Osteoblast (primary cell): ENCODE measurements at regions not wholly inside any gene's neighbourhood (a gene's known extent, or its start where the extent isn't known, plus 50 kb on each side); places are given as distances from the start of the nearest gene placed in this dataset.

ENCODE experiments used
- DNase-seq: peaks from one replicate; pipeline ENCODE4 v3.0.0; 2011; ENCODE audit warnings: low spot score, mixed read lengths; ENCODE audit not compliant: insufficient read length; ENCODE audit errors: missing footprints
- H2AFZ ChIP-seq: 2 replicates; pipeline ENCODE4 v1.6.0; 2011; ENCODE audit warnings: mild to moderate bottlenecking, low read length
- H3K27ac ChIP-seq: 2 replicates; pipeline ENCODE4 v1.5.1; 2011; ENCODE audit warnings: mild to moderate bottlenecking, low read depth, low read length, moderate library complexity
- H3K27me3 ChIP-seq: 2 replicates; pipeline ENCODE4 v1.6.0; 2012; ENCODE audit warnings: mild to moderate bottlenecking, control low read depth, inconsistent platforms, low read length, moderate library complexity; ENCODE audit not compliant: insufficient read depth
- H3K36me3 ChIP-seq: 2 replicates; pipeline ENCODE4 v1.5.1; 2011; ENCODE audit warnings: mild to moderate bottlenecking, low read length, control low read depth, moderate library complexity; ENCODE audit not compliant: insufficient read depth
- H3K4me1 ChIP-seq: 2 replicates; pipeline ENCODE4 v1.5.1; 2011; ENCODE audit warnings: mild to moderate bottlenecking, low read length, control low read depth, moderate library complexity; ENCODE audit not compliant: insufficient read depth
- H3K4me2 ChIP-seq: 2 replicates; pipeline ENCODE4 v1.6.0; 2011; ENCODE audit warnings: mild to moderate bottlenecking, low read length; ENCODE audit not compliant: insufficient read depth
- H3K4me3 ChIP-seq: fragments of 200-600 bp; sonication (generic); 3 replicates; pipeline ENCODE4 v1.5.1; 2012; ENCODE audit warnings: mild to moderate bottlenecking, low read length, inconsistent platforms; ENCODE audit not compliant: insufficient read depth
- H3K79me2 ChIP-seq: 2 replicates; pipeline ENCODE4 v1.6.0; 2012; ENCODE audit warnings: mild to moderate bottlenecking, low read length, control low read depth, inconsistent platforms; ENCODE audit not compliant: insufficient read depth
- H3K9me3 ChIP-seq: 2 replicates; pipeline ENCODE4 v1.5.1; 2011; ENCODE audit warnings: low read depth, low read length, control low read depth
- H4K20me1 ChIP-seq: 2 replicates; pipeline ENCODE4 v1.6.0; 2012; ENCODE audit warnings: mild to moderate bottlenecking, low read length, control low read depth; ENCODE audit not compliant: insufficient read depth
- TF ChIP-seq, protein P1 (sequence below): IDR thresholded peaks from 2 replicates; pipeline ENCODE4 v1.5.1; 2011; ENCODE audit warnings: mild to moderate bottlenecking, low read depth, low read length, moderate library complexity; ENCODE audit errors: extremely low read depth

DNA sequence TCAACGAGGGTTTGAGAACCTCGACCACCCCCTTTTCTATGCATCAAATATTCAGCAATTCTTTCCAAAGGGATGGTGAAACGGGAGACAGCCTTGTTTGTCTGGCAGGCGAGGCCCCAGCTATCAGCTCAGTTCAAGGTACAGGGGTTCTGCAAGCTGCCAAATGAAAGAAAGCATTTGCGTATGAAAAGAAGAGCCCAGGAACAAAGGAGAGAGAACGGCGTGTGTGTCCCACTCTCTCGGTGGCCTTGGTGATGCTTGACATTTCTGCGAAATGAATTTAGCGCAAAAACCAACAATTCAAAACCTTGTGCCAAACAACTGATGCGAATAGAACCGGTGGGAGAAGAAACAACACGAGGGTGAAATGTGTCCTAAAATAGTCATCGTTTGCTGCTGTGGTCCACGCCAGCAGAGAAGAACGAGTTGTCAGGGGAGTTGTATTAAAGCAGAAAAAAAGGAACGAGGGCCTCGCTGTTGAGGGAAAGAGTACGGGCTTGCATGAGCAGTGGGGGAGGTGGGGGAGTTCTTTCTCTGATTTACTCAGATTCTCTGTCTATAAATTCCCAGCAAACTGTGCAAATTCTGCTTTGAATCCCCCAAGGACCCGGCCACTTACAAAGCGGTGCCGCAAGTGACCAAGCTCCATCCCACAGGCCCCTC is 97.7 kb downstream of the TMEM130 start:
- Histone ChIP-seq H3K4me2 (peak overlapping the region; percentile 53), H3K79me2 (no peaks in the 10 kb centered on the region), H3K27ac (no peak overlapping the region), H3K36me3 (no peaks in the 10 kb centered on the region), H3K4me3 (no peak overlapping the region), H3K9me3 (no peaks in the 10 kb centered on the region), H4K20me1 (no peaks in the 10 kb centered on the region), H2AFZ (no peak overlapping the region), H3K4me1 (peaks cover 8% of the 10 kb centered on the region), H3K27me3 (peaks cover 27% of the 10 kb centered on the region)
- TF ChIP-seq, protein P1, sequence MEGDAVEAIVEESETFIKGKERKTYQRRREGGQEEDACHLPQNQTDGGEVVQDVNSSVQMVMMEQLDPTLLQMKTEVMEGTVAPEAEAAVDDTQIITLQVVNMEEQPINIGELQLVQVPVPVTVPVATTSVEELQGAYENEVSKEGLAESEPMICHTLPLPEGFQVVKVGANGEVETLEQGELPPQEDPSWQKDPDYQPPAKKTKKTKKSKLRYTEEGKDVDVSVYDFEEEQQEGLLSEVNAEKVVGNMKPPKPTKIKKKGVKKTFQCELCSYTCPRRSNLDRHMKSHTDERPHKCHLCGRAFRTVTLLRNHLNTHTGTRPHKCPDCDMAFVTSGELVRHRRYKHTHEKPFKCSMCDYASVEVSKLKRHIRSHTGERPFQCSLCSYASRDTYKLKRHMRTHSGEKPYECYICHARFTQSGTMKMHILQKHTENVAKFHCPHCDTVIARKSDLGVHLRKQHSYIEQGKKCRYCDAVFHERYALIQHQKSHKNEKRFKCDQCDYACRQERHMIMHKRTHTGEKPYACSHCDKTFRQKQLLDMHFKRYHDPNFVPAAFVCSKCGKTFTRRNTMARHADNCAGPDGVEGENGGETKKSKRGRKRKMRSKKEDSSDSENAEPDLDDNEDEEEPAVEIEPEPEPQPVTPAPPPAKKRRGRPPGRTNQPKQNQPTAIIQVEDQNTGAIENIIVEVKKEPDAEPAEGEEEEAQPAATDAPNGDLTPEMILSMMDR: no peak
- peak; percentile 30 for DNase-seq

DNA sequence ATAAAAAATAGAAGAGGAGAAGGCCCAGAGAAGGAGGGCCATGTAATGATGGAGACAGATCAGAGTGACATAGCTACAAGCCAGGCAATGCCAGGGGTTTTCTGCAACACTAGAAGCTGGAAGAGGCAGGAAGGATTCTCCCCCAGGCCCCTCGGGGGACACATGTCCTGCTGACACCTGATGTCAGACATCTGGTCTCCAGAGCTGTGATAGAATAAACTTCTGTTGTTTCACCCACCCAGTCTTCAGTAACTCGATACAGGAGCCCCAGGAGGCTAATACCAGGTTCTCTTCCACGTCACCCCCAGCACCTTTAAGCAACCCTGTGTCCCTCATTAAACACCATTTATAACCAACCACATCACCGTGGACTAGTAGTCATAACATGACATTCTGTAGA is 94.9 kb downstream of the TMEM130 start:
- Histone ChIP-seq H3K27me3 (peaks cover 27% of the 10 kb centered on the region), H3K4me3 (no peak overlapping the region), H3K79me2 (no peaks in the 10 kb centered on the region)

DNA sequence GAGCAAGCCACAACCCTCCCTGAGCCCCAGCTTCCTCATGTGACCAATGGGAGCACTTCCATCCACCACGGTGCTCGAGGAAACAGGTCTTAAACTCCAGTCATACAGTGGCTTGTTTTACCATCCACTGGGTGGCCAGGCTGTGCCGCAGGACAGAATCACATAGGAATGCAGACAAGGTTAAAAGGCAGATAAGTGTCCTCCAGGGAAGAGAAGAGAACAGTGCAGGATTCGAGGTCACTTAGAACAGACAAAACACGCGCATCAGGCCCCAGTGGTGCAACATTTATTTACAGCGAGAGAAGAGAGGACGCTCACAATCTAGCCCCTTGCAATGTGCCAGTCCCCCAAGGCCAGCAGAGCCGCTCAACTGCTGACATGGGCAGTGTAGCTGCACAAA is 92.8 kb downstream of the TMEM130 start:
- no peaks in the 10 kb centered on the region for H3K4me1 ChIP-seq
- no peaks in the 10 kb centered on the region for H4K20me1 ChIP-seq
- TF ChIP-seq, protein P1: no peak
- peak; percentile 41 for DNase-seq
- no peaks in the 10 kb centered on the region for H3K9me3 ChIP-seq
- H3K4me3 ChIP-seq: no peak overlapping the region
- no peak overlapping the region for H2AFZ ChIP-seq
- no peaks in the 10 kb centered on the region for H3K79me2 ChIP-seq
- peaks cover 35% of the 10 kb centered on the region for H3K27me3 ChIP-seq
- no peaks in the 10 kb centered on the region for H3K36me3 ChIP-seq
- no peak overlapping the region for H3K27ac ChIP-seq
- no peak overlapping the region for H3K4me2 ChIP-seq

More for the DNA sequence above, 94.9 kb downstream of the TMEM130 start:
- Histone ChIP-seq H3K4me2 (no peak overlapping the region), H3K36me3 (no peaks in the 10 kb centered on the region), H3K27ac (no peak overlapping the region), H3K9me3 (no peaks in the 10 kb centered on the region), H3K4me1 (peaks cover 8% of the 10 kb centered on the region), H4K20me1 (no peaks in the 10 kb centered on the region), H2AFZ (no peak overlapping the region)
- TF ChIP-seq, protein P1: no peak
- peak; percentile 3 for DNase-seq

DNA sequence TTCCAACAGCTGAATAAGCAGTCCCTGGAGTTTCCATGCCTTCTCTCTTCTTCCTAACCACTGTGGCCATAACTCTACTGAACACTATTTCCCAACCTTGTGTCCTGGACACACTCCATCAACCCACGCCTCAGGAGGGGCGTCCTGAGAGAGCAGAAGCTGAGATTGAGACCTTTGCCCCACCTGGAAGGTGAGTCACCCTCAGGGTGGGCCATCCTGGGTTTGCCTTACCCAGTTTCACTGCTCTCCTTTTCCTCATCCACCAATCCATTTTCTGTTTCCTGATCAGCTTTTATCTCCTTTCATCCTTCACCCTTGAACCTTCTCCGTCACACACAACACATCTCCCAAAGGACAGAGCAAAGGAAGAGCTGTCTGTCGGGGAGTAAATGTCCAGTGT is 91.4 kb downstream of the TMEM130 start:
- DNase-seq: peak; percentile 69
- Histone ChIP-seq H3K36me3 (no peaks in the 10 kb centered on the region), H3K27me3 (peaks cover 30% of the 10 kb centered on the region), H3K27ac (no peak overlapping the region), H2AFZ (no peak overlapping the region), H3K4me1 (no peaks in the 10 kb centered on the region), H3K79me2 (no peaks in the 10 kb centered on the region), H3K9me3 (no peaks in the 10 kb centered on the region), H4K20me1 (no peaks in the 10 kb centered on the region), H3K4me3 (no peak overlapping the region), H3K4me2 (no peak overlapping the region)
- TF ChIP-seq, protein P1: no peak
